Fibroblast of lung (primary cell): ENCODE measurements at regions not wholly inside any gene's neighbourhood (a gene's known extent, or its start where the extent isn't known, plus 50 kb on each side); places are given as distances from the start of the nearest gene placed in this dataset.

Source experiments
- CTCF ChIP-seq, 2 donors: IDR thresholded peaks in 1 of 2; conservative IDR thresholded peaks in 1 of 2; 1 replicate in 1 of 2; 2 replicates in 1 of 2; pipeline ENCODE4 v1.5.1; 2011 to 2012; ENCODE audit warnings: low read length in 2 of 2, control low read depth in 1 of 2, inconsistent platforms in 1 of 2, low read depth in 1 of 2, mild to moderate bottlenecking in 1 of 2
- EZH2 ChIP-seq: IDR thresholded peaks from 2 replicates; pipeline ENCODE4 v1.5.1; 2012; ENCODE audit warnings: low read length, control low read depth, mild to moderate bottlenecking; ENCODE audit errors: missing control alignments

GRCh38 chr6:156438350-156438923, 338.7 kb upstream of the ARID1B start:
- no peak for TF ChIP-seq CTCF (conservative IDR thresholded peaks at IDR 0.05 in 1 of 2, IDR thresholded peaks at IDR 0.05 in 1 of 2; ENCODE audit: low read depth in 1 of 2, low read length in 2 of 2)
- no peak for TF ChIP-seq EZH2
